Activated T-helper 17 cell treated with anti-CD3 and anti-CD28 coated beads, Interleukin-2, amount 50 U/mL, for 72 hours (primary cell): ENCODE measurements at regions not wholly inside any gene's neighbourhood (a gene's known extent, or its start where the extent isn't known, plus 50 kb on each side); places are given as distances from the start of the nearest gene placed in this dataset.
"Not testable (repeated sequence)": the region's sequence is repeated elsewhere in the genome, so short reads cannot be mapped to it uniquely, and the experiment has no call there.

Experiments
- ATAC-seq: fragments of 150-1000 bp; cut with Tn5 transposase; replicated peaks from 2 replicates; pipeline ENCODE4 v1.10.0; 2021; ENCODE audit warnings: mild to moderate bottlenecking, moderate library complexity
- H3K27ac Mint-ChIP-seq: one replicate; pipeline ENCODE4 v1.8.0; 2022; ENCODE audit warnings: mixed read lengths
- H3K27me3 Mint-ChIP-seq: one replicate; pipeline ENCODE4 v1.8.0; 2022; ENCODE audit warnings: mixed read lengths
- H3K36me3 Mint-ChIP-seq: one replicate; pipeline ENCODE4 v1.8.0; 2022; ENCODE audit warnings: low read depth, mild to moderate bottlenecking, mixed read lengths
- H3K4me1 Mint-ChIP-seq: one replicate; pipeline ENCODE4 v1.8.0; 2022; ENCODE audit warnings: mixed read lengths
- H3K4me3 Mint-ChIP-seq: one replicate; pipeline ENCODE4 v1.8.0; 2022; ENCODE audit warnings: mild to moderate bottlenecking, mixed read lengths
- H3K9me3 Mint-ChIP-seq: one replicate; pipeline ENCODE4 v1.8.0; 2022; ENCODE audit warnings: mixed read lengths

DNA sequence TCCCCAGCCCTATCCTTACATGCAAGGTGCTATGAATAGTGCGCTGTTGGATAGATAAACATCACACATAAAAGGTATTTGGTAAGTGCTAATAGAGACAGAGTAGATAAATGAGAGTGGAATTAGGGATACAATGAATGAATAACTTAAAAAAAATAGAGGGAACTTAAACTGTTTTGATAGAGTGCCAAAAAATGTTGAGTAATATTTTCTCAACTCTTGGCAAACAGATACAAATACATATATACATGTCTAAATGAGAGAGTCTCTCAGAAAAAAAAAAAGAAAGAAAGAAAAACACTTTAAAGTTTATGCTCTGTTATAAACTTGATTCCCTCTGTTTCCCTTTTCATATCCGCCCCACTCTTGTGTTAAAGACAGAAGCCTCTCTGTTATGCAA is 667.4 kb downstream of the ROBO2 start:
- no peak overlapping the region for H3K4me3 Mint-ChIP-seq
- H3K36me3 Mint-ChIP-seq = no peaks in the 10 kb centered on the region
- no peaks in the 10 kb centered on the region for H3K4me1 Mint-ChIP-seq
- H3K27me3 Mint-ChIP-seq = no peaks in the 10 kb centered on the region
- H3K27ac Mint-ChIP-seq = no peak overlapping the region
- peaks cover 16% of the 10 kb centered on the region for H3K9me3 Mint-ChIP-seq
- ATAC-seq = no peak

DNA sequence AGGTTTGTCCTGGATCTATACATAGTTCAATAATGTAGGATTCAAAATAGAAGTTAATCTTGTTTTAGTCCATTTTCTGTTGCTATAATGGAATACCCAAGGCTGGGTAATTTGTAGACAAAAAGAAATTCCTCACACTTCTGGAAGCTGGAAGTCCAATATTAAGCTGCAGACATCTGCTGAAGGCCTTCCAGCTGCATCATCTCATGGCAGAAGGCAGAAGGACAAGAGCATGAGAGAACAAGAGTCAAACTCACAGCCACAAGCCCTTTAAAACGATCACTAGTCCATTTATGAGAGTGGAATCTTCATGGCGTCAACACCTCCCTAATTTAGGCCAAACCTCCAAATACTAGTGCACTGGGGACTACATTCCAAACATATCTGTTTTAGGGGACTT is 669.3 kb downstream of the ROBO2 start:
- no peaks in the 10 kb centered on the region for H3K4me1 Mint-ChIP-seq
- no peak for ATAC-seq
- H3K27ac Mint-ChIP-seq = no peak overlapping the region
- H3K36me3 Mint-ChIP-seq = no peaks in the 10 kb centered on the region
- H3K9me3 Mint-ChIP-seq = peaks cover 13% of the 10 kb centered on the region
- H3K4me3 Mint-ChIP-seq = no peak overlapping the region
- no peaks in the 10 kb centered on the region for H3K27me3 Mint-ChIP-seq

GRCh38 chr3:77718311-77718710 is 678.4 kb downstream of the ROBO2 start:
- ATAC-seq = no peak

DNA sequence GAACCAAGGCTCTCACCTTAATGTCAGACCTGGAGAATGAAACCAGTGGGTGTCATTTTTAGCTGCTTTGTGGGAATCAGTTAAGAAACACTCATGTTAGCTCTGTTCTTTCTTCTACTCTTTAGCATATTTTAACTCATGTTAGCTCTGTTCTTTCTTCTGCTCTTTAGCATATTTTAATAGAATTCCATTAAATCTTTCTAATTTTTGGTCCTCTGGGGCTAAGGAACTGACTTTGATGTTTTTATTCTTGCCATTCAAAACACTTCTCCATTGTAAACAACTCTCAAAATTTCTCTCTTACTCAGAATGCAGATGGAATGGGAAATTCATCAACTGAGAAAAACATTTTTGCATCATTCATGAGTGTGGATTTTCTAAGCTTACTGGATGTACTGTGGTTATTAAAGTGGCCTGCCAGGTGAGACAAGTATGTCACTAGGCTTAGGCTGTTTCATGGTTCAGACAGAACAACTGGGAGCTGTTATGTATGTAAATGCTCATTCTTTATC is 680.6 kb downstream of the ROBO2 start:
- Mint-ChIP-seq H3K36me3 (no peaks in the 10 kb centered on the region), H3K27ac (no peak overlapping the region), H3K4me3 (no peak overlapping the region), H3K27me3 (no peaks in the 10 kb centered on the region), H3K9me3 (peaks cover 13% of the 10 kb centered on the region), H3K4me1 (no peaks in the 10 kb centered on the region)
- ATAC-seq = no peak

More at GRCh38 chr3:77718311-77718710, 678.4 kb downstream of the ROBO2 start:
- Mint-ChIP-seq H3K27me3 (no peaks in the 10 kb centered on the region), H3K4me3 (no peak overlapping the region), H3K9me3 (peaks cover 13% of the 10 kb centered on the region), H3K4me1 (no peaks in the 10 kb centered on the region), H3K27ac (no peak overlapping the region), H3K36me3 (no peaks in the 10 kb centered on the region)

- ATAC-seq = no peak
- Mint-ChIP-seq H3K9me3 (peaks cover 9% of the 10 kb centered on the region), H3K4me1 (no peaks in the 10 kb centered on the region), H3K27ac (no peak overlapping the region), H3K36me3 (no peaks in the 10 kb centered on the region), H3K27me3 (no peaks in the 10 kb centered on the region), H3K4me3 (no peak overlapping the region)
Observed at GRCh38 chr3:77726517-77726916, 686.6 kb downstream of the ROBO2 start.

DNA sequence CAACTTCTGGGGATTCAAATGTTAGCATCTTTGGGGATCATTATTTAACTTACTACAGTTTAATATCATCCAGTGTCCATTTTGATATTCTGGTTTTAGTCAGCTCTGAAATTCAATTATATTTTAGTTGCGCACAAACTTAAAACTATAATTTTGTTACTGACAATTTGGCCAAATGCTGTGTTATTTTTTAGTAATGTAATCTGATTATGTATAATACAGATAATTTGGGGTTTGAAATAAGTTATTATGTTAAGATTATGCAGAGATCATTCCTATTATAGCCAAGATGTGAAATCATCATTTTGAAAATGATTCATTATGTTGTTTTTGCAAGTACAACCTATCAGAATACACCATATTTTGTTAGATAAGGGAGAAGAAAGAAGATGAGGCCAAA is 706.1 kb downstream of the ROBO2 start:
- Mint-ChIP-seq H3K9me3 (peaks cover 15% of the 10 kb centered on the region), H3K4me1 (no peaks in the 10 kb centered on the region), H3K27ac (no peak overlapping the region), H3K36me3 (no peaks in the 10 kb centered on the region), H3K4me3 (no peak overlapping the region), H3K27me3 (no peaks in the 10 kb centered on the region)
- ATAC-seq = no peak

GRCh38 chr3:77746892-77747291 is 707.0 kb downstream of the ROBO2 start:
- no peak overlapping the region for H3K4me3 Mint-ChIP-seq
- ATAC-seq = no peak
- H3K36me3 Mint-ChIP-seq = no peaks in the 10 kb centered on the region
- H3K4me1 Mint-ChIP-seq = no peaks in the 10 kb centered on the region
- H3K27ac Mint-ChIP-seq = no peak overlapping the region
- H3K27me3 Mint-ChIP-seq = no peaks in the 10 kb centered on the region
- H3K9me3 Mint-ChIP-seq = peaks cover 15% of the 10 kb centered on the region

DNA sequence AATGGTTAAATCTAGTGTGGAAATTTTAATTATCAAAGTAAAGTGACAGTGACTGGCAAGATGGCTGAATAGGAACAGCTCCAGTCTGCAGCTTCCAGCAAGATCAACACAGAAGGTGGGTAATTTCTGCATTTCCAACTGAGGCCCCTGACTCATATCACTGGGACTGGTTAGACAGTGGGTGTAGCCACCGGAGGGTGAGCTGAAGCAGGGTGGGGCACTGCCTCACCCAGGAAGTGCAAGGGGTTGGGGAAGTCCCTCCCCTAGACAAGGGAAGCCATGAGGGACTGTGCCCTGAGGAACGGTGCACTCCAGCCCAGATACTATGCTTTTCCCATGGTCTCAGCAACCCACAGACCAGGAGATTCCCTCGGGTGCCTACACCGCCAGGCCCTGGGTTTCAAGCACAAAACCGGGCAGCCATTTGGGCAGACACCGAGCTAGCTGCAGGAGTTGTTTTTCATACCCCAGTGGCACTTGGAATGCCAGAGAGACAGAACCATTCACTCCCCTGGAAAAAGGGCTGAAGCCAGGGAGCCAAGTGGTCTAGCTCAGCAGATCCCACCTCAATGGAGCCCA is 716.6 kb downstream of the ROBO2 start:
- not testable (repeated sequence) for H3K4me3 Mint-ChIP-seq, H3K36me3 Mint-ChIP-seq, H3K27ac Mint-ChIP-seq, ATAC-seq, H3K27me3 Mint-ChIP-seq, H3K4me1 Mint-ChIP-seq
- H3K9me3 Mint-ChIP-seq = peaks cover 25% of the 10 kb centered on the region

- Mint-ChIP-seq H3K9me3 (peaks cover 14% of the 10 kb centered on the region), H3K27ac (no peak overlapping the region), H3K4me3 (no peak overlapping the region), H3K4me1 (no peaks in the 10 kb centered on the region), H3K27me3 (no peaks in the 10 kb centered on the region), H3K36me3 (no peaks in the 10 kb centered on the region)
- no peak for ATAC-seq
Observed at GRCh38 chr3:77772459-77772858, 732.6 kb downstream of the ROBO2 start.

DNA sequence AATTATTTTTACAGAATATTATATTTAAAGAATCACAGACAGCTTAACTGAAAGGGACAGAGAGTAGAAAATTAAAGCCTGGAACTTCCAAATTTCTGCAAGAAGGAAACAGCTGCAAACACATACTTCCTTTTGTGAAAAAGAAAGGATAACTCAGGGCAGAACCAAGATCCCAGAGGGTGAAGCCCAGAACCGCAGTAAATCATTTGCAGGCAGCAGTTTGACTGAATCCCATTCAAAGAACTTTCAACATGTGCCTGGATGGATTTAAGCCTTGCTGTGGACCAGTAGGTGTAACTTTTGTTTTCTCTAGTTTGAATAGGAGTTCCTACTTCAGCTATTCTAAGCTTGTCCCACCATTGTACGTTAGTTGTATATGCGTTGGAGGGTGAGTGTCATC is 733.2 kb downstream of the ROBO2 start:
- no peak overlapping the region for H3K4me3 Mint-ChIP-seq
- H3K9me3 Mint-ChIP-seq = peaks cover 14% of the 10 kb centered on the region
- no peak for ATAC-seq

GRCh38 chr3:77780278-77780996 is 740.5 kb downstream of the ROBO2 start:
- Mint-ChIP-seq H3K9me3 (peaks cover 4% of the 10 kb centered on the region), H3K4me1 (no peaks in the 10 kb centered on the region), H3K4me3 (no peak overlapping the region), H3K27ac (no peak overlapping the region), H3K36me3 (no peaks in the 10 kb centered on the region), H3K27me3 (no peaks in the 10 kb centered on the region)
- ATAC-seq = no peak

More for the DNA sequence above, 733.2 kb downstream of the ROBO2 start:
- H3K27me3 Mint-ChIP-seq = no peaks in the 10 kb centered on the region
- H3K27ac Mint-ChIP-seq = no peak overlapping the region
- H3K36me3 Mint-ChIP-seq = no peaks in the 10 kb centered on the region
- H3K4me1 Mint-ChIP-seq = no peaks in the 10 kb centered on the region

GRCh38 chr3:77786216-77786615 is 746.3 kb downstream of the ROBO2 start:
- H3K4me3 Mint-ChIP-seq = no peak overlapping the region
- H3K27ac Mint-ChIP-seq = no peak overlapping the region
- H3K9me3 Mint-ChIP-seq = peaks cover 3% of the 10 kb centered on the region
- ATAC-seq = no peak
- H3K4me1 Mint-ChIP-seq = no peaks in the 10 kb centered on the region
- no peaks in the 10 kb centered on the region for H3K36me3 Mint-ChIP-seq
- H3K27me3 Mint-ChIP-seq = no peaks in the 10 kb centered on the region

GRCh38 chr3:77795013-77795412 is 755.1 kb downstream of the ROBO2 start:
- peaks cover 8% of the 10 kb centered on the region for H3K9me3 Mint-ChIP-seq
- no peak overlapping the region for H3K4me3 Mint-ChIP-seq
- no peak overlapping the region for H3K27ac Mint-ChIP-seq
- no peaks in the 10 kb centered on the region for H3K27me3 Mint-ChIP-seq
- H3K36me3 Mint-ChIP-seq = no peaks in the 10 kb centered on the region
- no peak for ATAC-seq
- H3K4me1 Mint-ChIP-seq = no peaks in the 10 kb centered on the region

DNA sequence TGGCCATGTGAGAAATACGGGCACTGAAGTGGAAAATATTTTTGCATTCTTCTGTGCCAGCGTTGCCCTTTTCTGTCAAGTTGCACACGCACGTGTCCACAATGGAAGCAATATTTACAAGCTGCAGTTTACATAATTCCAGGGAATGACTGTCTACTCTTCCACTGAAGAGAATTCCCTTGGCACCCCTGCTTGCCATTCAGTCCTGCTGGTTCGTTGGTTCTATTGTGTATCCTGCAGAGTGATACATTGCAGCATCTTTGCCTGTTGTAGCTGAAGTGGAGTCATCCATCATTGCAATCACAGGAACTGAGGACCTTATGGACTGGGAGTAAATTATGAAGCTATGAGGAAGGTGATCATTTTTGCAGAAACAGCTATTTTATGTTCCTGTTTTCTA is 759.4 kb downstream of the ROBO2 start:
- Mint-ChIP-seq H3K4me1 (no peaks in the 10 kb centered on the region), H3K9me3 (peaks cover 8% of the 10 kb centered on the region), H3K27me3 (no peaks in the 10 kb centered on the region), H3K4me3 (no peak overlapping the region), H3K36me3 (no peaks in the 10 kb centered on the region), H3K27ac (no peak overlapping the region)
- no peak for ATAC-seq

GRCh38 chr3:77800893-77801292 is 761.0 kb downstream of the ROBO2 start:
- Mint-ChIP-seq H3K4me1 (no peaks in the 10 kb centered on the region), H3K27me3 (no peaks in the 10 kb centered on the region), H3K27ac (no peak overlapping the region), H3K36me3 (no peaks in the 10 kb centered on the region), H3K4me3 (no peak overlapping the region), H3K9me3 (peaks cover 10% of the 10 kb centered on the region)
- ATAC-seq = no peak
